Pancreas (tissue), 10 donors: ENCODE measurements at regions not wholly inside any gene's neighbourhood (a gene's known extent, or its start where the extent isn't known, plus 50 kb on each side); places are given as distances from the start of the nearest gene placed in this dataset.

Experiments used
- ATAC-seq, 4 donors: fragments of 200-7000 bp; cut with Tn5 transposase; one replicate each; pipeline versions ENCODE4 v1.8.0 to v1.9.1; 2020; ENCODE audit warnings: mild to moderate bottlenecking in 4 of 4, moderate library complexity in 4 of 4
- DNase-seq, 6 donors: peaks; one replicate each; pipeline ENCODE4 v3.0.0-alpha.2; 2020
- FAIRE-seq: peaks from 2 replicates; lab custom pipeline; 2012; peaks lifted over from hg19 to GRCh38; lab: Jason Lieb, UNC
- H3K27ac ChIP-seq, 4 donors: fragments of 200-600 bp; sonication (generic); 1 replicate in 3 of 4; 2 replicates in 1 of 4; pipeline versions ENCODE4 v1.5.0 to v1.8.0; 2020
- H3K27me3 ChIP-seq, 4 donors: fragments of 200-600 bp; one replicate each; pipeline ENCODE4 v1.8.0; 2021
- H3K36me3 ChIP-seq, 3 donors: fragments of 200-600 bp; sonication (generic) in 1 of 3; one replicate each; pipeline versions ENCODE4 v1.5.0 to v1.8.0; 2020 to 2021
- H3K4me1 ChIP-seq, 3 donors: fragments of 200-600 bp; one replicate each; pipeline ENCODE4 v1.8.0; 2021
- H3K4me3 ChIP-seq, 4 donors: fragments of 200-600 bp; sonication (generic) in 2 of 4; one replicate each; pipeline versions ENCODE4 v1.5.0 to v1.8.0; 2020 to 2021
- H3K9me3 ChIP-seq, 4 donors: fragments of 200-600 bp; one replicate each; pipeline ENCODE4 v1.8.0; 2021
- CTCF ChIP-seq, 4 donors: fragments of 200-600 bp; sonication (generic) in 3 of 4; IDR thresholded peaks; one replicate each; pipeline versions ENCODE4 v1.5.0 to v1.8.0; 2021; ENCODE audit warnings: antibody characterized with exemption in 4 of 4
- WGBS, 2 donors: extraction: QIAGEN DNeasy Blood & Tissue Kit; methylation state at CpG; one replicate each; pipeline ENCODE4 v1.1.7; 2013; 5-methylcytosine and 5-hydroxymethylcytosine counted together
- intact Hi-C, 3 donors: fragments of 100-400 bp; cut with DNase I; formaldehyde crosslinking; loops; one replicate each; pipeline versions ENCODE4 v1.11.1 to v1.14.2; 2022
- donor health status: healthy with polysubstance abuse.
- donor health status: DM: no; HTN: no; CAD: no; lungs with moderate emphysema.
- donor health status: DM: no; HTN: no; CAD: no.
- donor health status: control.
- donor health status: control.
- donor health status: Bipolar disorder and iron deficiency.
- donor health status: DM: yes; HTN: yes; CAD: no.
- donor health status: DM: no; HTN: no; CAD: no.
- donor health status: DM: no; HTN: no; CAD: no.
- donor health status: DM: yes; HTN: yes; CAD: no.

GRCh38 chr3:99211309-99211708 lies 309.8 kb upstream of the DCBLD2 start:
- no peak overlapping the region for H3K27ac ChIP-seq
- intact Hi-C loops = no loop called here
- 40 to 57% methylated on average over 2 of the region's 2 CpGs for WGBS, 2 donors
- no peaks in the 10 kb centered on the region for H3K9me3 ChIP-seq
- FAIRE-seq (no peak), ATAC-seq (no peak), DNase-seq (no peak)
- no peaks in the 10 kb centered on the region for H3K27me3 ChIP-seq
- no peaks in the 10 kb centered on the region for H3K4me1 ChIP-seq
- no peaks in the 10 kb centered on the region for H3K36me3 ChIP-seq
- H3K4me3 ChIP-seq = no peak overlapping the region
- no peak for TF ChIP-seq CTCF (IDR thresholded peaks at IDR 0.05)

DNA sequence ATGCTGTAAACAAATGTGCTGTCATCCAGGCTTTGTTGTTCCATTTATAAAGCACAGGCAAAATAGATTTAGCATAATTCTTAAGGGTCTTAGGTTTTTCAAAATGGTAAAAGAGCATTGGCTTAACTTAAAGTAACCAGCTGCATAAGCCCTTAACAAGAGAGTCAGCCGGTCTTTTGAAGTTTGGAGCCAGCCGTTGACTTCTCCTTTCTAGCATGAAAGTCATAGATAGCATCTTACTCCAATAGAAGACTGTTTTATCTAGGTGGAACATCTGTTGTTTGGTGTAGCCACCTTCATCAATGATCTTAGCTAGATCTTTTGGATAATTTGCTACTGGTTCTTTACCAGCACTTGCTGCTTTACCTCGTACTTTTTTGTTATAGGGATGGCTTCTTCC lies 297.5 kb upstream of the DCBLD2 start:
- Histone ChIP-seq H3K9me3 (no peaks in the 10 kb centered on the region), H3K36me3 (no peaks in the 10 kb centered on the region), H3K27me3 (no peaks in the 10 kb centered on the region), H3K27ac (no peak overlapping the region), H3K4me1 (no peaks in the 10 kb centered on the region), H3K4me3 (no peak overlapping the region)
- no peak for ATAC-seq
- no peak for DNase-seq
- intact Hi-C loops = no loop called here
- no peak for FAIRE-seq
- no peak for TF ChIP-seq CTCF (IDR thresholded peaks at IDR 0.05)
- 57 to 71% methylated on average over 3 of the region's 3 CpGs for WGBS, 2 donors

GRCh38 chr3:99191186-99191585 lies 289.7 kb upstream of the DCBLD2 start:
- intact Hi-C loops = no loop called here
- Histone ChIP-seq H3K4me3 (no peak overlapping the region), H3K4me1 (no peaks in the 10 kb centered on the region), H3K27ac (no peak overlapping the region), H3K27me3 (no peaks in the 10 kb centered on the region), H3K9me3 (no peaks in the 10 kb centered on the region), H3K36me3 (no peaks in the 10 kb centered on the region)
- no peak for ATAC-seq
- 61 to 71% methylated on average over 3 of the region's 3 CpGs for WGBS, 2 donors
- DNase-seq = no peak
- no peak for TF ChIP-seq CTCF (IDR thresholded peaks at IDR 0.05)
- FAIRE-seq = no peak

GRCh38 chr3:99188936-99189335 lies 287.4 kb upstream of the DCBLD2 start:
- intact Hi-C loops = no loop called here
- DNase-seq = no peak
- Histone ChIP-seq H3K27ac (no peak overlapping the region), H3K36me3 (no peaks in the 10 kb centered on the region), H3K27me3 (no peaks in the 10 kb centered on the region), H3K4me3 (no peak overlapping the region), H3K9me3 (no peaks in the 10 kb centered on the region), H3K4me1 (no peaks in the 10 kb centered on the region)
- FAIRE-seq = no peak
- ATAC-seq = no peak
- no peak for TF ChIP-seq CTCF (IDR thresholded peaks at IDR 0.05)

DNA sequence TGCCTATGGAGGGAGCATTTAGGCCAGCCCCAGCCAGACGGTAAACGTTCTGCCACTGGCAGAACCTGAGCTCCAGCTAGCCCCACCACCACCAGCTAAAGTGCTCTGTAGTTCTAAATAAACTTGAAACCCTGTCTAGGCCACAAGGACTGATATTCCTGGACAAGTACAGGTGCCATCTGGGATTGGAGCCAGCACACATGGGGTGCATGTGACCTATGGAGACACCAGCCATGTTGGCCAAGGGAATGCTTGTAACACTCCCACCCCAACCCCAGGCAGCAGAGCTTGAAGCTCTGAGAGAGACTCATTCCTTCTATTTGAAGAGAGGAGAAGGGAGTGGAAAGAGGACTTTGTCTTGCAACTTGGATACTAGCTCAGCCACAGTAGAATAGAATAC lies 284.5 kb upstream of the DCBLD2 start:
- H3K4me3 ChIP-seq = no peak overlapping the region
- DNase-seq = no peak
- H3K4me1 ChIP-seq = no peaks in the 10 kb centered on the region
- no peaks in the 10 kb centered on the region for H3K36me3 ChIP-seq
- H3K27me3 ChIP-seq = no peaks in the 10 kb centered on the region
- no peak for FAIRE-seq
- no peak for ATAC-seq
- no peak overlapping the region for H3K27ac ChIP-seq
- intact Hi-C loops = no loop called here
- no peaks in the 10 kb centered on the region for H3K9me3 ChIP-seq
- no peak for TF ChIP-seq CTCF (IDR thresholded peaks at IDR 0.05)
- WGBS, 2 donors = 63 to 68% methylated on average over 2 of the region's 2 CpGs
